GM12878 (cell line): ENCODE measurements at regions not wholly inside any gene's neighbourhood (a gene's known extent, or its start where the extent isn't known, plus 50 kb on each side); places are given as distances from the start of the nearest gene placed in this dataset.

Source experiments
- ATAC-seq: fragments of 200-7000 bp; cut with Tn5 transposase; 3 replicates; pipeline ENCODE4 v1.9.1; 2020; ENCODE audit warnings: mild to moderate bottlenecking, moderate library complexity
- BruUV-seq: library from RNA; stranded (reverse); fragments of 400-500 nt; replicated peaks from 2 replicates; lab custom pipeline; 2021; lab: Mats Ljungman, UMichigan
- CTCF ChIA-PET: fragments of 300-600 bp; sonication (Branson Sonifier 250); formaldehyde crosslinking; extraction: SDS; loops from one replicate; lab custom pipeline; 2021; ENCODE audit warnings: inconsistent platforms; lab: Yijun Ruan, JAX
- POLR2A ChIA-PET: fragments of 350-600 bp; formaldehyde crosslinking; extraction: SDS; loops from one replicate; lab custom pipeline; 2021; ENCODE audit warnings: inconsistent platforms; lab: Charles Lee
- RAD21 ChIA-PET: fragments of 300-600 bp; sonication (Branson Sonifier 250); formaldehyde crosslinking; loops from one replicate; lab custom pipeline; 2023; ENCODE audit warnings: antibody characterized with exemption; ENCODE audit not compliant: unreplicated experiment; lab: Charles Lee
- SMC1A ChIA-PET: fragments of 300-600 bp; sonication (Branson Sonifier 250); formaldehyde crosslinking; loops from one replicate; lab custom pipeline; 2023; ENCODE audit not compliant: unreplicated experiment, uncharacterized antibody; lab: Charles Lee
- DNase-seq: peaks from one replicate; pipeline ENCODE4 v3.0.0-alpha.2; 2011; ENCODE audit warnings: low read depth, low spot score
- FAIRE-seq: peaks from 3 replicates; lab custom pipeline; 2011; peaks lifted over from hg19 to GRCh38; lab: Jason Lieb, UNC
- H2AFZ ChIP-seq: 2 replicates; pipeline ENCODE4 v1.6.0; 2011; ENCODE audit warnings: low read depth, low read length, control low read depth; ENCODE audit not compliant: control insufficient read depth
- H3K27ac ChIP-seq: 2 replicates; pipeline ENCODE4 v1.5.1; 2011; ENCODE audit warnings: control low read depth; ENCODE audit not compliant: control insufficient read depth, insufficient read depth
- H3K27me3 ChIP-seq, 2 experiments: replicated peaks in 1 of 2; 2 replicates each; pipeline versions ENCODE4 v1.6.0 to v1.6.1; 2011; ENCODE audit warnings: low read length in 1 of 2; ENCODE audit not compliant: control insufficient read depth in 2 of 2, insufficient read depth in 2 of 2
- H3K36me3 ChIP-seq, 2 experiments: 2 replicates each; pipeline ENCODE4 v1.5.1; 2011; ENCODE audit warnings: low read length in 1 of 2; ENCODE audit not compliant: control insufficient read depth in 2 of 2, insufficient read depth in 2 of 2
- H3K4me1 ChIP-seq: 2 replicates; pipeline ENCODE4 v1.6.1; 2011; ENCODE audit warnings: mild to moderate bottlenecking, low read length, moderate library complexity, mixed read lengths; ENCODE audit not compliant: control insufficient read depth, insufficient read depth
- H3K4me2 ChIP-seq: 2 replicates; pipeline ENCODE4 v1.6.0; 2011; ENCODE audit warnings: control low read depth; ENCODE audit not compliant: control insufficient read depth, insufficient read depth
- H3K4me3 ChIP-seq: fragments of 200-600 bp; sonication (generic); 2 replicates; pipeline ENCODE4 v1.5.1; 2016
- H3K79me2 ChIP-seq: 2 replicates; pipeline ENCODE4 v1.6.0; 2011; ENCODE audit warnings: low read length; ENCODE audit not compliant: control insufficient read depth, insufficient read depth
- H3K9ac ChIP-seq: 2 replicates; pipeline ENCODE4 v1.8.0; 2011; ENCODE audit warnings: low read length, control low read depth, mixed read lengths; ENCODE audit not compliant: control insufficient read depth, insufficient read depth
- H3K9me3 ChIP-seq: replicated peaks from 3 replicates; pipeline ENCODE4 v1.5.1; 2011; ENCODE audit warnings: mild to moderate bottlenecking, low read length; ENCODE audit not compliant: control insufficient read depth, insufficient read depth
- H4K20me1 ChIP-seq: 2 replicates; pipeline ENCODE4 v1.6.0; 2011; ENCODE audit not compliant: control insufficient read depth, insufficient read depth
- CHD1 ChIP-seq: IDR thresholded peaks from 2 replicates; pipeline ENCODE4 v1.6.1; 2012; ENCODE audit warnings: low read depth, low read length, improper control_type of control experiment
- ELK1 ChIP-seq: IDR thresholded peaks from 2 replicates; pipeline ENCODE4 v1.6.1; 2012; ENCODE audit warnings: low read depth, low read length, improper control_type of control experiment
- RAD21 ChIP-seq: IDR thresholded peaks from 2 replicates; pipeline ENCODE4 v1.6.1; 2011; ENCODE audit warnings: mild to moderate bottlenecking, low read depth, low read length, moderate library complexity; ENCODE audit not compliant: insufficient read depth
- TBL1XR1 ChIP-seq: IDR thresholded peaks from 2 replicates; pipeline ENCODE4 v1.6.1; 2012; ENCODE audit warnings: low read depth, low read length, improper control_type of control experiment
- WGBS: methylation state at CpG from one replicate; pipeline ENCODE4 v1.1.6; 2016; ENCODE audit warnings: low lambda C conversion rate; ENCODE audit not compliant: insufficient replicate concordance, insufficient coverage; ENCODE audit errors: missing lambda C conversion rate; 5-methylcytosine and 5-hydroxymethylcytosine counted together
- in situ Hi-C: fragments of 300-500 bp; cut with MboI; formaldehyde crosslinking; loops from 9 replicates; pipeline ENCODE4 v1.14.3; 2018; ENCODE audit warnings: mixed read lengths
- intact Hi-C: fragments of 100-400 bp; cut with micrococcal nuclease; formaldehyde crosslinking; loops from one replicate; pipeline ENCODE4 v1.14.2; 2022; ENCODE audit not compliant: unreplicated experiment

GRCh38 chr20:50399917-50400704, 110.1 kb upstream of the PTPN1 start:
- no peak overlapping the region for H3K4me2 ChIP-seq
- intact Hi-C loops: loop anchor here (2.0 kb wide), 1 partner anchor 61 kb away; no protein-coding TSS in a partner anchor
- no peaks in the 10 kb centered on the region for H3K9me3 ChIP-seq
- ChIA-PET SMC1A (interaction anchor here (1.0 kb wide), 1 partner anchor 56 kb away, joined by 5 read pairs; no protein-coding TSS in a partner anchor), RAD21 (no interaction called here), POLR2A (no interaction called here), CTCF (interaction anchor here (0.7 kb wide), 1 partner anchor 60 kb away, joined by 3 read pairs; no protein-coding TSS in a partner anchor)
- ATAC-seq (no peak; the same call in 2 of the 3 replicates), DNase-seq (no peak), FAIRE-seq (no peak)
- no peaks in the 10 kb centered on the region; a peak in 1 of 4 replicates for H3K27me3 ChIP-seq
- H3K36me3 ChIP-seq: no peaks in the 10 kb centered on the region
- no TSS peak for BruUV-seq
- in situ Hi-C loops: no loop called here
- H3K79me2 ChIP-seq: no peaks in the 10 kb centered on the region
- H3K4me3 ChIP-seq: no peak overlapping the region
- H4K20me1 ChIP-seq: no peaks in the 10 kb centered on the region
- no peak overlapping the region for H2AFZ ChIP-seq
- TF ChIP-seq RAD21 (0 out of 2 replicates have a peak, but pooled peaks have one; percentile 8), ELK1 (no peak), TBL1XR1 (no peak), CHD1 (no peak)
- H3K4me1 ChIP-seq: no peaks in the 10 kb centered on the region
- 38% methylated on average over 15 of the region's 15 CpGs for WGBS
- H3K27ac ChIP-seq: no peak overlapping the region
- no peak overlapping the region for H3K9ac ChIP-seq
